ENCODE measurements at regions not wholly inside any gene's neighbourhood (a gene's known extent, or its start where the extent isn't known, plus 50 kb on each side); places are given as distances from the start of the nearest gene placed in this dataset.
A peak's percentile ranks its signal among the peaks of the same experiment; 100 is the strongest.

GRCh38 chr9:121582641-121583040 is 68.8 kb upstream of the DAB2IP start:
- H3K4me3 ChIP-seq (replicated peaks; ENCODE audit: insufficient read depth, low read length): no peak overlapping the region
- H3K27ac ChIP-seq (replicated peaks): no peak overlapping the region
- no peak for DNase-seq (ENCODE audit: low read depth in 1 of 2, low spot score in 1 of 2)
- TF ChIP-seq REST (IDR thresholded peaks at IDR 0.05; ENCODE audit: insufficient replicate concordance, low read depth) (no peak), CTCF (IDR thresholded peaks at IDR 0.05; ENCODE audit: insufficient read depth, low read length) (no peak), GABPA (IDR thresholded peaks at IDR 0.05; ENCODE audit: low read depth) (no peak), POLR2AphosphoS5 (IDR thresholded peaks at IDR 0.05; ENCODE audit: low read depth) (peak; percentile 56), SPI1 (IDR thresholded peaks at IDR 0.05; ENCODE audit: borderline replicate concordance, low read depth) (no peak)
- peaks cover 15% of the 10 kb centered on the region for H3K27me3 ChIP-seq (ENCODE audit: insufficient read depth, poor library complexity, severe bottlenecking)

GRCh38 chr9:121584421-121584820 is 67.0 kb upstream of the DAB2IP start:
- peaks cover 15% of the 10 kb centered on the region for H3K27me3 ChIP-seq (ENCODE audit: insufficient read depth, poor library complexity, severe bottlenecking)
- no peak overlapping the region for H3K27ac ChIP-seq (replicated peaks)
- H3K4me3 ChIP-seq (replicated peaks; ENCODE audit: insufficient read depth, low read length): no peak overlapping the region
- TF ChIP-seq SPI1 (IDR thresholded peaks at IDR 0.05; ENCODE audit: borderline replicate concordance, low read depth): no peak
- no peak for TF ChIP-seq POLR2AphosphoS5 (IDR thresholded peaks at IDR 0.05; ENCODE audit: low read depth)
- no peak for TF ChIP-seq GABPA (IDR thresholded peaks at IDR 0.05; ENCODE audit: low read depth)
- no peak for TF ChIP-seq CTCF (IDR thresholded peaks at IDR 0.05; ENCODE audit: insufficient read depth, low read length)
- TF ChIP-seq REST (IDR thresholded peaks at IDR 0.05; ENCODE audit: insufficient replicate concordance, low read depth): no peak
- no peak for DNase-seq (ENCODE audit: low read depth in 1 of 2, low spot score in 1 of 2)

- no peak overlapping the region for H3K27ac ChIP-seq (replicated peaks)
- no peak for DNase-seq (ENCODE audit: low read depth in 1 of 2, low spot score in 1 of 2)
- H3K27me3 ChIP-seq (ENCODE audit: insufficient read depth, poor library complexity, severe bottlenecking): peaks cover 16% of the 10 kb centered on the region
- H3K4me3 ChIP-seq (replicated peaks; ENCODE audit: insufficient read depth, low read length): no peak overlapping the region
- TF ChIP-seq REST (IDR thresholded peaks at IDR 0.05; ENCODE audit: insufficient replicate concordance, low read depth): no peak
- no peak for TF ChIP-seq POLR2AphosphoS5 (IDR thresholded peaks at IDR 0.05; ENCODE audit: low read depth)
Measured at GRCh38 chr9:121587863-121588262, 63.6 kb upstream of the DAB2IP start.

- TF ChIP-seq POLR2AphosphoS5 (IDR thresholded peaks at IDR 0.05; ENCODE audit: low read depth) (no peak), GABPA (IDR thresholded peaks at IDR 0.05; ENCODE audit: low read depth) (no peak), REST (IDR thresholded peaks at IDR 0.05; ENCODE audit: insufficient replicate concordance, low read depth) (no peak), CTCF (IDR thresholded peaks at IDR 0.05; ENCODE audit: insufficient read depth, low read length) (no peak), SPI1 (IDR thresholded peaks at IDR 0.05; ENCODE audit: borderline replicate concordance, low read depth) (no peak)
- no peak for DNase-seq (ENCODE audit: low read depth in 1 of 2, low spot score in 1 of 2)
- Histone ChIP-seq H3K27ac (replicated peaks) (no peak overlapping the region), H3K4me3 (replicated peaks; ENCODE audit: insufficient read depth, low read length) (no peak overlapping the region), H3K27me3 (ENCODE audit: insufficient read depth, poor library complexity, severe bottlenecking) (peaks cover 12% of the 10 kb centered on the region)
Measured at GRCh38 chr9:121589986-121590385, 61.4 kb upstream of the DAB2IP start.

All from HL-60 (cell line).